ENCODE measurements at regions not wholly inside any gene's neighbourhood (a gene's known extent, or its start where the extent isn't known, plus 50 kb on each side); places are given as distances from the start of the nearest gene placed in this dataset.

- no peak for TF ChIP-seq CTCF (IDR thresholded peaks at IDR 0.05; ENCODE audit: insufficient read depth, low read length)
- TF ChIP-seq POLR2AphosphoS5 (IDR thresholded peaks at IDR 0.05; ENCODE audit: low read depth) = no peak
- TF ChIP-seq REST (IDR thresholded peaks at IDR 0.05; ENCODE audit: insufficient replicate concordance, low read depth) = no peak
- no peak for TF ChIP-seq GABPA (IDR thresholded peaks at IDR 0.05; ENCODE audit: low read depth)
- TF ChIP-seq SPI1 (IDR thresholded peaks at IDR 0.05; ENCODE audit: borderline replicate concordance, low read depth) = no peak
- DNase-seq (ENCODE audit: low read depth in 1 of 2, low spot score in 1 of 2) = no peak
- H3K4me3 ChIP-seq (replicated peaks; ENCODE audit: insufficient read depth, low read length) = no peak overlapping the region
- H3K27me3 ChIP-seq (ENCODE audit: insufficient read depth, poor library complexity, severe bottlenecking) = no peaks in the 10 kb centered on the region
- H3K27ac ChIP-seq (replicated peaks) = no peak overlapping the region
These were observed 70.5 kb downstream of the ZFP36L2 start for GRCh38 chr2:43155851-43156411.

GRCh38 chr2:43154685-43155084 lies 71.7 kb downstream of the ZFP36L2 start:
- no peak for DNase-seq (ENCODE audit: low read depth in 1 of 2, low spot score in 1 of 2)
- no peak for TF ChIP-seq CTCF (IDR thresholded peaks at IDR 0.05; ENCODE audit: insufficient read depth, low read length)
- no peak for TF ChIP-seq GABPA (IDR thresholded peaks at IDR 0.05; ENCODE audit: low read depth)
- TF ChIP-seq POLR2AphosphoS5 (IDR thresholded peaks at IDR 0.05; ENCODE audit: low read depth) = no peak
- no peak for TF ChIP-seq REST (IDR thresholded peaks at IDR 0.05; ENCODE audit: insufficient replicate concordance, low read depth)
- no peak for TF ChIP-seq SPI1 (IDR thresholded peaks at IDR 0.05; ENCODE audit: borderline replicate concordance, low read depth)
- no peaks in the 10 kb centered on the region for H3K27me3 ChIP-seq (ENCODE audit: insufficient read depth, poor library complexity, severe bottlenecking)
- no peak overlapping the region for H3K4me3 ChIP-seq (replicated peaks; ENCODE audit: insufficient read depth, low read length)
- H3K27ac ChIP-seq (replicated peaks) = no peak overlapping the region

- TF ChIP-seq SPI1 (IDR thresholded peaks at IDR 0.05; ENCODE audit: borderline replicate concordance, low read depth) = no peak
- TF ChIP-seq REST (IDR thresholded peaks at IDR 0.05; ENCODE audit: insufficient replicate concordance, low read depth) = no peak
- no peak for TF ChIP-seq CTCF (IDR thresholded peaks at IDR 0.05; ENCODE audit: insufficient read depth, low read length)
- TF ChIP-seq POLR2AphosphoS5 (IDR thresholded peaks at IDR 0.05; ENCODE audit: low read depth) = no peak
- TF ChIP-seq GABPA (IDR thresholded peaks at IDR 0.05; ENCODE audit: low read depth) = no peak
- no peak overlapping the region for H3K4me3 ChIP-seq (replicated peaks; ENCODE audit: insufficient read depth, low read length)
- no peak overlapping the region for H3K27ac ChIP-seq (replicated peaks)
- no peak for DNase-seq (ENCODE audit: low read depth in 1 of 2, low spot score in 1 of 2)
- no peaks in the 10 kb centered on the region for H3K27me3 ChIP-seq (ENCODE audit: insufficient read depth, poor library complexity, severe bottlenecking)
These were observed 73.4 kb downstream of the ZFP36L2 start for GRCh38 chr2:43152741-43153647.
